Astrocyte of the spinal cord (primary cell): ENCODE measurements at regions not wholly inside any gene's neighbourhood (a gene's known extent, or its start where the extent isn't known, plus 50 kb on each side); places are given as distances from the start of the nearest gene placed in this dataset.

Experiments used
- DNase-seq: peaks from one replicate; pipeline ENCODE4 v3.0.0; 2011; ENCODE audit warnings: low read depth, low spot score
- H3K4me3 ChIP-seq: 2 replicates; pipeline ENCODE4 v1.5.1; 2011; ENCODE audit warnings: low read depth, mild to moderate bottlenecking, low read length, moderate library complexity
- CTCF ChIP-seq: IDR thresholded peaks from 2 replicates; pipeline ENCODE4 v1.5.1; 2012; ENCODE audit warnings: low read depth, mild to moderate bottlenecking, low read length, inconsistent platforms
- in situ Hi-C: cut with HindIII; loops from 2 replicates; pipeline ENCODE4 v1.10.0; 2017; ENCODE audit warnings: low sequenced_read_pairs

DNA sequence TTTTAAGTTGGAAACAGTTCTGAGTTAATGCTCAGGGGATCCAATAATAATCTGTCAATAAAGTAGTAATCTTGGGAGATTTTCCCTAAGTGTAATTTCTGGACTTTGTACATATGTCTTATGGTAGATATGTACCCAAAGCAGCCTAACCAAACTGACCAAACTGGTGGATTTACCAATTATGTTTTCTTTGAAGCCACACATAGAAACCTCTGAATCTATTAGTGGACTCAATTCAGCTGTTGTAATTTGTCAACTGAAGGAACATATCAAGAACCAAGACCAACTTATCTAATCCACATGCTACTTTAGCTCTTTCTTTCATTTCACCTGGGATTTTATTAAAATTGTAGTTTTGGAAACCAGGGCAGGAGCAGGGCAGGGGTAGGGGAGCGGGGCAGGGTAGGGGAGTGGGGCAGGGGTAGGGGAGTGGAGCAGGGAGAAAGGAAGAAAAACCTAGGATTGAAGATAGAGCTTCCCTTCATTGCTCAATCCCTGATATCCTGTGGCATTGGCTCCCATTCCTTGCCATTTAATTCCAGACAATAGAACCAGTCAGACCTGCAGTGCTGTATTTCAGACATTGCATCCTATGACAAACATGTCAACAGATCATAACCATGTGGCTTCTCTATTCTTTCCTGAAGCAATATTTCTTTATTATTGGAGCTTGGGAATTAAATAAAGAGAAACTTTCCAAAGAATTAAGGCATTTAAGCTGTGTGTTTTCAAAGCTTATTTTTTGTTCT is 101.8 kb downstream of the NFKBIZ start:
- DNase-seq = no peak
- H3K4me3 ChIP-seq = no peak overlapping the region
- no peak for TF ChIP-seq CTCF
- in situ Hi-C loops = no loop called here

DNA sequence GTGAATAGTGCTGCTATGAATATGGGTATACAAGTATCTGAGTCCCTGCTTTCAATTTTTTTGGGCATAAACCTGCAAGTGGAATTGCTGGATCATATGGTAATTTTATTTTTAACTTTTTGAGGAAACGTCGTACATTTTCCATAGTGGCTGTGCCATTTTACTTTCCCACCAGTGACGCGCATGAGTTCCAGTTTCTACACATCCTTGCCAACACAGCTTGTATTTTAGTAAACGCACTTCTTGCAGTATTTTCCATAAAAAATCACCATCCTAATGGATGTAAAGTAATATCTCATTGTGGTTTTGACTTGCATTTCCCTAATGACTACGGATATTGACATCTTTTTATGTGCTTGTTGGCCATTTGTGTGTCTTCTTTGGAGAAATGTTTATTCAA is 105.0 kb downstream of the NFKBIZ start:
- H3K4me3 ChIP-seq = no peak overlapping the region
- TF ChIP-seq CTCF = no peak
- DNase-seq = no peak
- in situ Hi-C loops = no loop called here

DNA sequence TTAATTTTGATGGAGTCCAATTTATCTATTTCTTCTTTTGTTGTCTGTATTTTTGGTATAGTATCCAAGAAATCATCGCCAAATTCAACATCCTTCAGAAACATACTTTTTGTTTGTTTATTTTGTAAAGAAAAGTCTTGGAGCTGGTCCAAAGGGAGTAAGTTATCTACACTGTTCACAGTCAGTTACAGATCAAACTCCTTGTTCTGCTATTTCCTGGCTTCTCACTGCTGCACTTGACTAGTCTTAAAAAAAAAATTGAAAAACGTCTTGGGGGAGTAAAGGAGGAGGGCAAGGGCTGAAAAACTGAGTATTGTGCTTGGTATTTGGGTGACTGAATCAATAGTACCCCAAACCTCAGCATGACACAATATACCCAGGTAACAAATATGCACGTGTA is 105.6 kb downstream of the NFKBIZ start:
- H3K4me3 ChIP-seq = no peak overlapping the region
- no peak for TF ChIP-seq CTCF
- no peak for DNase-seq
- in situ Hi-C loops = no loop called here

- no peak for TF ChIP-seq CTCF
- DNase-seq = peak; percentile 25
- H3K4me3 ChIP-seq = no peak overlapping the region
- in situ Hi-C loops = no loop called here
Measured at GRCh38 chr3:101962055-101962454, 112.7 kb downstream of the NFKBIZ start.

DNA sequence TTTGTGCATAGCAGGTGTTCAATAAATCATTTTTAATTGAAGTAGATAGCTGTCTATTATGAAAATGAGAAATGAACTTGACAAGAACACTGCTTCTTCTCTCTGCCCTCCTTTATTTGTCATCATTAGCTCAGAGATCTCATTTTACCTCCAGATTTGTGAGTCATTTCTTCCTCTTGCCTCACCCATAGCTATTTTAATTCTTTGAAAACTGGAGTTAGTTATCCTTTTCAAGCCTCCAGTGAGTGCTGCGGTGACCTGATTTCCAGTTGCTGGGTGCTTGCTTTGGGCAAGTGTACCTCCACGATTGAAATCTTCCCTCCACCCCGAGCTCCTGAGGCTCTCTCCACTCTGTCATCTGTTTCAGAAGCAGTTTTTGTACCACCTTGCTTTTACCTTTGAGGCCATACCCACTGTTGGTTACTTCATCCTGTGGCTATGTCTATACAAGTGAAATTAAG is 114.6 kb downstream of the NFKBIZ start:
- TF ChIP-seq CTCF = no peak
- no peak overlapping the region for H3K4me3 ChIP-seq
- DNase-seq = peak; percentile 66
- in situ Hi-C loops = no loop called here

GRCh38 chr3:101964861-101965260 is 115.5 kb downstream of the NFKBIZ start:
- DNase-seq = peak; percentile 30
- TF ChIP-seq CTCF = no peak
- H3K4me3 ChIP-seq = no peak overlapping the region
- in situ Hi-C loops = no loop called here
